BJ (cell line): ENCODE measurements at regions not wholly inside any gene's neighbourhood (a gene's known extent, or its start where the extent isn't known, plus 50 kb on each side); places are given as distances from the start of the nearest gene placed in this dataset.

Experiments
- CTCF ChIA-PET: fragments of 350-600 bp; formaldehyde crosslinking; extraction: SDS; loops from one replicate; lab custom pipeline; 2021; ENCODE audit warnings: antibody characterized with exemption, inconsistent platforms; lab: Yijun Ruan, JAX
- POLR2A ChIA-PET: fragments of 300-600 bp; sonication (Branson Sonifier 250); formaldehyde crosslinking; extraction: SDS; loops from one replicate; lab custom pipeline; 2021; ENCODE audit warnings: antibody characterized with exemption; lab: Charles Lee
- DNase-seq: peaks from one replicate; pipeline ENCODE4 v3.0.0-alpha.2; 2011; ENCODE audit warnings: low read depth
- H3K27me3 ChIP-seq: 2 replicates; pipeline ENCODE4 v1.6.0; 2011; ENCODE audit warnings: low read length; ENCODE audit not compliant: control insufficient read depth, insufficient read depth
- H3K36me3 ChIP-seq: 2 replicates; pipeline ENCODE4 v1.5.1; 2011; ENCODE audit warnings: low read length; ENCODE audit not compliant: control insufficient read depth, insufficient read depth
- H3K4me3 ChIP-seq: 2 replicates; pipeline ENCODE4 v1.5.1; 2011; ENCODE audit warnings: low read depth, mild to moderate bottlenecking, control low read depth, low read length
- TF ChIP-seq, protein P1 (sequence below): IDR thresholded peaks from 2 replicates; pipeline ENCODE4 v1.5.1; 2011; ENCODE audit warnings: low read depth, mild to moderate bottlenecking, control low read depth, inconsistent platforms, low read length, moderate library complexity; ENCODE audit not compliant: insufficient read depth

DNA sequence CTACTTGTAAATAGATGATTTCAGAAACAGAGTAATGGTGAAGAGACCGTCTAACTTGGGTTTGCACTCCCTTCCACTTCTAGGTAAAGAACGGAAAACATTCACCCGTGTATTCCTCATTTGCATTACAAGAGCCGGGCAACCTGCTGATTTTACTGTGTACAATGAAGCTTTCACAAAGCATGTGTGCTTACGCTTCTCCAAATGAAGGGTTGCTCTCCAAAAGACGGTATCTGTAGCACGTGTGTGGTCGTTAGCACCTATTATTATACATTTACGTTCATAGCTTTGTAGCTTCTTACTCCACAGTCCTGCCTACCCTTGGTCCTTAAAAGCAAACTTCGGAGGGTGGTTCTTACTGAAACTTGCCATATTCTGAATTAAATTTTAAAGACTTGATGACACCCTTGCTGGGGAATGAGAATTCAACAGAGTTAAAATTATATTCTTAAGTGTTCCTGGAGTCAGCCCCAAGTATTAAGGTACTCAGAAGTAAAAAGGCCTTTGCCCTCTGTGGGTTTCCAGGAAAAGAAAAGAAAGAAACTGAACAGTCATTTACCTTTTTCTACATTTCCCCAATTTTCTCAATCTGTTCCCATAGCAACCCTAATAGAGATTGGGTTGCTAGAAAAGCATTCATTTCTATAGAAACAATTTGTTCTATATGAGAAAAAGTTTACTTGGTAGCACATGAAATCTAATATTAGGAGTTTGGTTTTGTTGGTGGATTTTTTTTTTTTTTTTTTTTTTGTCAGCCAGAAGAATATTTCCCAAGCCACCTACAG is 61.9 kb upstream of the KCNG1 start:
- ChIA-PET CTCF (interaction anchor here (1.3 kb wide), 1 partner anchor 11 kb away, joined by 3 read pairs; no protein-coding TSS in a partner anchor), POLR2A (no interaction called here)
- DNase-seq = no peak
- Histone ChIP-seq H3K27me3 (peaks cover 19% of the 10 kb centered on the region), H3K36me3 (no peaks in the 10 kb centered on the region), H3K4me3 (no peak overlapping the region)
- TF ChIP-seq, protein P1, sequence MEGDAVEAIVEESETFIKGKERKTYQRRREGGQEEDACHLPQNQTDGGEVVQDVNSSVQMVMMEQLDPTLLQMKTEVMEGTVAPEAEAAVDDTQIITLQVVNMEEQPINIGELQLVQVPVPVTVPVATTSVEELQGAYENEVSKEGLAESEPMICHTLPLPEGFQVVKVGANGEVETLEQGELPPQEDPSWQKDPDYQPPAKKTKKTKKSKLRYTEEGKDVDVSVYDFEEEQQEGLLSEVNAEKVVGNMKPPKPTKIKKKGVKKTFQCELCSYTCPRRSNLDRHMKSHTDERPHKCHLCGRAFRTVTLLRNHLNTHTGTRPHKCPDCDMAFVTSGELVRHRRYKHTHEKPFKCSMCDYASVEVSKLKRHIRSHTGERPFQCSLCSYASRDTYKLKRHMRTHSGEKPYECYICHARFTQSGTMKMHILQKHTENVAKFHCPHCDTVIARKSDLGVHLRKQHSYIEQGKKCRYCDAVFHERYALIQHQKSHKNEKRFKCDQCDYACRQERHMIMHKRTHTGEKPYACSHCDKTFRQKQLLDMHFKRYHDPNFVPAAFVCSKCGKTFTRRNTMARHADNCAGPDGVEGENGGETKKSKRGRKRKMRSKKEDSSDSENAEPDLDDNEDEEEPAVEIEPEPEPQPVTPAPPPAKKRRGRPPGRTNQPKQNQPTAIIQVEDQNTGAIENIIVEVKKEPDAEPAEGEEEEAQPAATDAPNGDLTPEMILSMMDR = no peak

DNA sequence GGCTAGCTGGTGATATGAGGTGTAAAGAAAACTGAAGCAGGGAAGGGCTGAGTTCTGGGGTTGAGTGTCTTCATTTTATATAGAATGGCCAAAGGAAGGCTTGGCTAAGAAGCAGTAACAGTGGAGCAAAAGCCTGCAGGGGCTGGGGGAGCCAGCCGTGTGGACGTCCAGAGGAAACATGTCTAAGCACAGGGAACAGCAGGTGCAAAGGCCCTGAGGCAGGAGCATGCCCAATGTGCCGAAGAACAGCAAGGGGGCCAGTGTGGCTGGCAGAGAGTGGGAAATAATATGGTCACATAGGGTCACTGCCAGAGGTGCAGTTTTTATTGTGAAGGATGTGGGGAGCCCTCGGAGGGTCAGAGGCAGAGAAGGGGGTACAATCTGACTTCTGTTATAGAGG is 60.5 kb upstream of the KCNG1 start:
- CTCF ChIA-PET = no interaction called here
- H3K27me3 ChIP-seq = peaks cover 22% of the 10 kb centered on the region

DNA sequence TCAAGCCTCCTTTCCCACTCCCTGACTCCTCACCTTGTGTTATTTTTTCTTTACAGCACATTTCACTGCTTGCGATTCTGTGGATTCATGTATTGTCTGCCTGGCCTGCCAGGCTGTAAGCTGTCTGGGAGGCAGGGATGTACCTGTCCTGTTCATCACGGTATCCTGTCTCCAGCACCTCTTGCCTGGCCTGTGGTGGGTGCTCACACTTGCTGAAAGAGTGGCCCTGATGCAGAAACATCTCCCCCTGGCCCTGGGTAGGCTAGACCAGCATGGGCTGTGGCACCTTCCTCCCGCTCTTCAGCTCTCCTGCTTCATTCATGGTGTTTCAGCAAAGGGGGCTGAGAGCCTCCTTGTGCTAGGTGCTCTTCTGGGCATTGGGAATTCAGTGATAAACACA is 60.1 kb upstream of the KCNG1 start:
- ChIA-PET CTCF (no interaction called here), POLR2A (no interaction called here)
- no peak for DNase-seq
- TF ChIP-seq, protein P1 = no peak
- H3K36me3 ChIP-seq = no peaks in the 10 kb centered on the region
- H3K4me3 ChIP-seq = no peak overlapping the region
- peaks cover 24% of the 10 kb centered on the region for H3K27me3 ChIP-seq

More for the DNA sequence above, 60.5 kb upstream of the KCNG1 start:
- no peak for DNase-seq
- no peaks in the 10 kb centered on the region for H3K36me3 ChIP-seq
- POLR2A ChIA-PET = no interaction called here
- H3K4me3 ChIP-seq = no peak overlapping the region
- TF ChIP-seq, protein P1 = no peak

DNA sequence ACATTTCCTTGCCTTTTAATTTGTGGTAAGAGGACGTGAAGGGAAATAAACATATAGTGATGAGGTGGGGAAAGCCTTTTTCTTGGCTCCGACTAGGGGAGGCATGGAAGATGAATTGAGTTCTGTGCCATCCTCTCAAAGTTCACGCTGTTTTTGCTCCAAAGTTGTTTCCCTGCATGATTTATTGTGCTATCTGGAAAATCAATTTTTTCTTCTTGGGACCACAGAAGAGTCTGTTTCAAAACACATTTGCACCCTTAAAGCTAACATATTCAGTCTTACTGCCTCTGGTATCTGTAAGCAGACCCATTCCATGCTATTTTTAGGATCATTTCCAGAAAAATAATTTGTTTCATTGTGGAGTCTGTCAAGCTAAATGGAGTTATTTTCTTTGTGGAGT is 57.6 kb upstream of the KCNG1 start:
- ChIA-PET CTCF (interaction anchor here (0.9 kb wide), 2 partner anchors 8 to 11 kb away, joined by 3 read pairs; no protein-coding TSS in a partner anchor), POLR2A (no interaction called here)
- no peak for DNase-seq
- TF ChIP-seq, protein P1 = no peak
- Histone ChIP-seq H3K36me3 (no peaks in the 10 kb centered on the region), H3K27me3 (peaks cover 16% of the 10 kb centered on the region), H3K4me3 (no peak overlapping the region)

DNA sequence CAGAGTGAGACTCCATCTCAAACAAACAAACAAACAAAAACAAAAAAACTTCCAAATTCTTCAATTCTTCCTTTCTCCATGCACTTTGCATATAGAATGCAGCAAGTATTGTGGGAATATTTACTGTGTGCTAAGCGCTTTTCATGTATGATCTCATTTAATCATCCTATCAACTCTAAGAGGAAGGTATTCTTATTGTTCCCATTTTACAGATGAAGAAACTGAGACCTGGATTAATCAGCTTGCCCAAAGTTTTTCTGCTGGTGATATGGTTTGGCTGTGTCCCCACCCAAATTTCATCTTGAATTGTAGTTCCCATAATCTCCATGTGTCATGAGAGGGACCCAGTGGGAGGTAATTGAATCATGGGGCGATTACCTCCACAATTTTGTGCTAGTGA is 56.6 kb upstream of the KCNG1 start:
- no peak overlapping the region for H3K4me3 ChIP-seq
- H3K36me3 ChIP-seq = no peaks in the 10 kb centered on the region
- TF ChIP-seq, protein P1 = no peak
- no peak for DNase-seq
- POLR2A ChIA-PET = no interaction called here
- peaks cover 16% of the 10 kb centered on the region for H3K27me3 ChIP-seq
- CTCF ChIA-PET = no interaction called here
